MM.1S (cell line): ENCODE measurements at regions not wholly inside any gene's neighbourhood (a gene's known extent, or its start where the extent isn't known, plus 50 kb on each side); places are given as distances from the start of the nearest gene placed in this dataset.

Source experiments
- EZH2 ChIP-seq: fragments of 300-600 bp; sonication (generic); optimal IDR thresholded peaks from 2 replicates; pipeline ENCODE3; 2017; ENCODE audit warnings: low read depth, mild to moderate bottlenecking, antibody characterized with exemption, low read length, mixed read lengths
- EZH2phosphoT487 ChIP-seq: fragments of 300-600 bp; sonication (generic); IDR thresholded peaks from 2 replicates; pipeline ENCODE4 v1.6.1; 2018; ENCODE audit warnings: antibody characterized with exemption, low read length
- TF ChIP-seq, protein P1 (sequence below): fragments of 300-600 bp; sonication (generic); IDR thresholded peaks from 2 replicates; pipeline ENCODE4 v1.5.1; 2016; ENCODE audit warnings: antibody characterized with exemption, low read length, mixed read lengths

DNA sequence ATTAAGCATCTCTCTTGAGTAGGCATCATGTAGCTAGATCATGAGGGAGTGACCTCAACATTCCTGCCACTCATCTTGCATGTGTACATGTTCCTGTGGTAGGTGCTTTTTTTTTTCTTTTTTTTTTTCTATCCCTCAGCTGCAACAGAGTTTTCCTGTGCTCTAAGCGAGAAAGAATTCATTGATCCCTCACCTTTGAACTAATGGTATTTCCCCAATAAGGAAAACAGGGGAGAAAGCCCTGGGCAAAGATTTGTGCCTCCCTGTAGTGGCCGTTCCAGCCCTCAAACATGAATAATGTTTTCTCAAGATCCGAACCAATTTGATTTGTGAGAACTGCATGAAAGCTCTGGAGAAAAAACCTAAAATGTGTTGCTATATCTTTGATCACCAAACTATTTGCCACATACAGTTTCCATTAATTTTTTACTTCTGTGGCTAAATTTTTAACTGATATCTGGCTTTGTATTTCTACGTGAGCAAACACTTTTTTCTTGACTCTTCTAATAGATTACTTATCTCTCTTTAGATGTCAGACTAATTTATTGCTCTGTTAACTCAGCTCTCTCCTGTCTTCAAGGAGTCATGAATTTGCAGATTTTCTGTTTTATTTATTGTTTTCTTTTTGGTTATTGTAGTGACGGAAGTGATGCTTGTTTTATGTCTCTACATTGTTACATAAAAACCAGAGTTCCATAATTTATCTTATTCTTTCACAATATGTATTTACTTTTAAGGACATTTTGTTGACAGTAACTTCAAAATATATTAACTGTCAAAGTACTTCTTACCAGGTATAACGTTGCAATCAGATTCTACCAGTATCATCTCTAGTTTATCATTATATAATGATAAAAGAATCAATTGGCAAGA lies 1396.5 kb downstream of the OTOL1 start:
- TF ChIP-seq, protein P1, sequence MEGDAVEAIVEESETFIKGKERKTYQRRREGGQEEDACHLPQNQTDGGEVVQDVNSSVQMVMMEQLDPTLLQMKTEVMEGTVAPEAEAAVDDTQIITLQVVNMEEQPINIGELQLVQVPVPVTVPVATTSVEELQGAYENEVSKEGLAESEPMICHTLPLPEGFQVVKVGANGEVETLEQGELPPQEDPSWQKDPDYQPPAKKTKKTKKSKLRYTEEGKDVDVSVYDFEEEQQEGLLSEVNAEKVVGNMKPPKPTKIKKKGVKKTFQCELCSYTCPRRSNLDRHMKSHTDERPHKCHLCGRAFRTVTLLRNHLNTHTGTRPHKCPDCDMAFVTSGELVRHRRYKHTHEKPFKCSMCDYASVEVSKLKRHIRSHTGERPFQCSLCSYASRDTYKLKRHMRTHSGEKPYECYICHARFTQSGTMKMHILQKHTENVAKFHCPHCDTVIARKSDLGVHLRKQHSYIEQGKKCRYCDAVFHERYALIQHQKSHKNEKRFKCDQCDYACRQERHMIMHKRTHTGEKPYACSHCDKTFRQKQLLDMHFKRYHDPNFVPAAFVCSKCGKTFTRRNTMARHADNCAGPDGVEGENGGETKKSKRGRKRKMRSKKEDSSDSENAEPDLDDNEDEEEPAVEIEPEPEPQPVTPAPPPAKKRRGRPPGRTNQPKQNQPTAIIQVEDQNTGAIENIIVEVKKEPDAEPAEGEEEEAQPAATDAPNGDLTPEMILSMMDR: no peak
- TF ChIP-seq EZH2phosphoT487: no peak
- TF ChIP-seq EZH2: no peak
